HG03432 (cell line): ENCODE measurements at regions not wholly inside any gene's neighbourhood (a gene's known extent, or its start where the extent isn't known, plus 50 kb on each side); places are given as distances from the start of the nearest gene placed in this dataset.
A peak's percentile ranks its signal among the peaks of the same experiment; 100 is the strongest.

Experiments
- ATAC-seq: cut with Tn5 transposase; IDR thresholded peaks from one replicate; pipeline ENCODE4 v1.9.1; 2021; ENCODE audit warnings: mild to moderate bottlenecking, moderate library complexity; ENCODE audit not compliant: unreplicated experiment

GRCh38 chr13:69579351-69579750 lies 528.3 kb upstream of the ATXN8OS start:
- no peak for ATAC-seq

GRCh38 chr13:69571606-69572323 lies 535.9 kb upstream of the ATXN8OS start:
- no peak for ATAC-seq

- no peak for ATAC-seq
Measured at GRCh38 chr13:69567514-69567913, 540.1 kb upstream of the ATXN8OS start.

GRCh38 chr13:69566104-69566716 lies 541.4 kb upstream of the ATXN8OS start:
- ATAC-seq, result no peak

GRCh38 chr13:69565334-69565733 lies 542.3 kb upstream of the ATXN8OS start:
- peak; percentile 96 for ATAC-seq

GRCh38 chr13:69556540-69557196 lies 551.0 kb upstream of the ATXN8OS start:
- no peak for ATAC-seq

- ATAC-seq, result no peak
Measured at GRCh38 chr13:69553976-69554375, 553.6 kb upstream of the ATXN8OS start.

- no peak for ATAC-seq
Measured at GRCh38 chr13:69551193-69551592, 556.4 kb upstream of the ATXN8OS start.

- no peak for ATAC-seq
Measured at GRCh38 chr13:69547780-69548179, 559.8 kb upstream of the ATXN8OS start.

- no peak for ATAC-seq
Measured at GRCh38 chr13:69545551-69545950, 562.1 kb upstream of the ATXN8OS start.

- ATAC-seq, result no peak
Measured at GRCh38 chr13:69524459-69525150, 583.0 kb upstream of the ATXN8OS start.

GRCh38 chr13:69496981-69497380 lies 610.6 kb upstream of the ATXN8OS start:
- no peak for ATAC-seq

- no peak for ATAC-seq
Measured at GRCh38 chr13:69495096-69495495, 612.5 kb upstream of the ATXN8OS start.

GRCh38 chr13:69487576-69487975 lies 620.0 kb upstream of the ATXN8OS start:
- ATAC-seq, result no peak

- ATAC-seq, result no peak
Measured at GRCh38 chr13:69485991-69486592, 621.5 kb upstream of the ATXN8OS start.

- no peak for ATAC-seq
Measured at GRCh38 chr13:69477451-69477850, 630.2 kb upstream of the ATXN8OS start.

GRCh38 chr13:69474011-69474685 lies 633.5 kb upstream of the ATXN8OS start:
- no peak for ATAC-seq

GRCh38 chr13:69468624-69469023 lies 639.0 kb upstream of the ATXN8OS start:
- no peak for ATAC-seq

GRCh38 chr13:69461397-69461796 lies 646.2 kb upstream of the ATXN8OS start:
- ATAC-seq, result no peak

GRCh38 chr13:69459346-69459745 lies 648.3 kb upstream of the ATXN8OS start:
- no peak for ATAC-seq

GRCh38 chr13:69458013-69458412 lies 649.6 kb upstream of the ATXN8OS start:
- no peak for ATAC-seq
